HFF-Myc (cell line): ENCODE measurements at regions not wholly inside any gene's neighbourhood (a gene's known extent, or its start where the extent isn't known, plus 50 kb on each side); places are given as distances from the start of the nearest gene placed in this dataset.

Experiments used
- DNase-seq: peaks from one replicate; pipeline ENCODE4 v3.0.0-alpha.2; 2011; ENCODE audit warnings: low read depth; ENCODE audit errors: extremely low read depth
- H3K4me3 ChIP-seq: replicated peaks from 2 replicates; pipeline ENCODE4 v1.5.1; 2011; ENCODE audit warnings: low read depth, mild to moderate bottlenecking, control low read depth, low read length
- TF ChIP-seq, protein P1 (sequence below): IDR thresholded peaks from 2 replicates; pipeline ENCODE4 v1.5.1; 2012; ENCODE audit warnings: mild to moderate bottlenecking, low read depth, low read length, control low read depth; ENCODE audit errors: missing control alignments

DNA sequence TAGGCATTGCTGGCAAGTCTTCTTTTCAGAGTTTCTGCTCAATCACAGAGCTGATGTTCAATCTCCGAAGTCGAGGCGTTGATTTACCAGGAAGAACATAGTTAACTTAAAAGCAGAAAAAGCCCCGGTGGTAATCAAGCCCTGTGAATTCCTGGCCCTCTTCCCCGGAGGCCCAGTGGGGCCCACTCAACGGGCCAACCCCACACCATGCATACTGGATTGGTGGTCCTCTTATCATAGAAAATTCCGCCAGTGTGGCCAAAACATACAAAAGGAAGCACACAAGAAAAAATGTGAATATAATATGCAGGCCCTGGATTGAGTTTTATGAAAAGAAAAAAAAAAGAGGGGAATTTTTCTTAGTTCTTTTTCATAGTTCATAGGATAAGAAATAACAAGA, 873.0 kb upstream of the NR2F2 start:
- H3K4me3 ChIP-seq, result no peak overlapping the region
- TF ChIP-seq, protein P1, sequence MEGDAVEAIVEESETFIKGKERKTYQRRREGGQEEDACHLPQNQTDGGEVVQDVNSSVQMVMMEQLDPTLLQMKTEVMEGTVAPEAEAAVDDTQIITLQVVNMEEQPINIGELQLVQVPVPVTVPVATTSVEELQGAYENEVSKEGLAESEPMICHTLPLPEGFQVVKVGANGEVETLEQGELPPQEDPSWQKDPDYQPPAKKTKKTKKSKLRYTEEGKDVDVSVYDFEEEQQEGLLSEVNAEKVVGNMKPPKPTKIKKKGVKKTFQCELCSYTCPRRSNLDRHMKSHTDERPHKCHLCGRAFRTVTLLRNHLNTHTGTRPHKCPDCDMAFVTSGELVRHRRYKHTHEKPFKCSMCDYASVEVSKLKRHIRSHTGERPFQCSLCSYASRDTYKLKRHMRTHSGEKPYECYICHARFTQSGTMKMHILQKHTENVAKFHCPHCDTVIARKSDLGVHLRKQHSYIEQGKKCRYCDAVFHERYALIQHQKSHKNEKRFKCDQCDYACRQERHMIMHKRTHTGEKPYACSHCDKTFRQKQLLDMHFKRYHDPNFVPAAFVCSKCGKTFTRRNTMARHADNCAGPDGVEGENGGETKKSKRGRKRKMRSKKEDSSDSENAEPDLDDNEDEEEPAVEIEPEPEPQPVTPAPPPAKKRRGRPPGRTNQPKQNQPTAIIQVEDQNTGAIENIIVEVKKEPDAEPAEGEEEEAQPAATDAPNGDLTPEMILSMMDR, result no peak
- no peak for DNase-seq

DNA sequence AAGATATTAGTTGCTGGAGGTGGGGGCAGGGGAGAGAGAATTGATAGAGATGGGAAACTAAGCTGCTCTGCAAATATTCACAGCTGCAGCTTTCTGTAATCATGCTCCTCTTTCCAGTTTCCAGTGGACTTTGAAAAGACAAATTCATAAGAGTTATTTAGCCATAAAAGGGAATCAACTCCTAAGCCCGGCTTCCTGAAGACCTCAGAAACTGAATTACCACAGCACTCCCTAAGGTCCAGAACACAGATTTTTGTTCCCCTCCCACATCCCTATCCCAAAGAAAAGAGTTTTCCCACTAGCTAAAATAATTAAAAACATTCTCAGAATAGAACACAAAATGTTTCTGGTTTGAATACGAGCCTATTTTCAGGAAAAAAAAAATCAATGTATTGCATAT, 871.8 kb upstream of the NR2F2 start:
- H3K4me3 ChIP-seq, result no peak overlapping the region
- no peak for DNase-seq
- TF ChIP-seq, protein P1, result no peak

DNA sequence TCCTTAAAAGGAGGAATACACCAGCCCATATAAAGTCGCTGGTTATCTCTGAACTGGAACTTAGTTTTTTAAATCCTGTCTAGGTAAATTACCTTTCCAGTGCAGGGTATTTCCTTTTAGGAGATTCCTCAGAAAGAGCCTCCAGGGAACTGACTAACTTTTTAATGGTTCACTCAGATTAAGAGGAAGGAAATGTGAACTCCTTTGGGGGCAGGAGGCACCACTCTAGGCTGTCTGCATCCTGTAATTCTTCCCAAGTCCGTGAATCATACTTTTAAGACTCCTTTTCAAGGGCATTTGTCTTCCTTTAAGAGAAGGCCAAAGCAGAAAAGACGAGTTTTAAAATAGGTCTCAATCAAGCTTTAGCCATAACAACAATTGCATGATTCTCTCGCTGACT, 871.2 kb upstream of the NR2F2 start:
- H3K4me3 ChIP-seq, result no peak overlapping the region
- DNase-seq, result no peak
- TF ChIP-seq, protein P1, result no peak

DNA sequence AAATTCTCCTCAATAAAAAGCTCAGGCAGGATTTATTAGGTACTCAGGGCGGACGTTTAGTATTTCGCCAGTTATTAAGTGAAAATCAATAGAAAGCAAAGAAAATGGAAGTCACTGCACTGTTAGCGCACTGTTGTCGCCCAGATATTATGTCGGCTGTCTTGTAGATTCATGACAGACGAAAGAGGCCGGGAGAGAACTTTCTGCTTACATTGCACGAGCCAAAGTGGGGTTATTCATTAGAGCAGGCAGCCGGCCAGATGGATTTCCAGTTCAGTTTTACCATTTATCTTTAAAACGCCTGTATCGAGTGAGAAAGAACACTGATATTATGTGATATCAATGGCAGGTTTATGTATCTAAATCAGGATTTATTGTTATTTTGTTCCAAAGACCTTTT, 866.0 kb upstream of the NR2F2 start:
- no peak for DNase-seq
- H3K4me3 ChIP-seq, result no peak overlapping the region
- TF ChIP-seq, protein P1, result no peak

DNA sequence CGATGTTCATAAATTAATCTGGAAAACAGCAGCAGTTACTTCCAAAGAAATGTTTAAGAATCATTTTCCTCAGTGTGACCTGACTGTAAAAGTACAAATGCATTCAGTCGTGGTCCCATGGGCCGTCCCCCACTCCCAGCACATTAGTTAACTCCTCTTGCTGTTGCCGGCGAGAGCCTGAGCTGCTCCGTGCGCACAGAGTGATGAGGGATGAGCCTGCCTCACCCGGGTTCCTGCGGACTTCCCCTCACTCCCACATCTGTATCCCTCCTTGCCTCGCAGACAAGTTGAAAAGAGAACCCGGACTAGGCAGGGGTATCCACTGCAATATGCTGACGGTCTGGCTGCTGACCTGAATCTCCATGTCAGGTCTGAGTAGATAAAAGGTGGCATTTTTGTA, 861.7 kb upstream of the NR2F2 start:
- no peak overlapping the region for H3K4me3 ChIP-seq
- TF ChIP-seq, protein P1, result no peak
- DNase-seq, result no peak

DNA sequence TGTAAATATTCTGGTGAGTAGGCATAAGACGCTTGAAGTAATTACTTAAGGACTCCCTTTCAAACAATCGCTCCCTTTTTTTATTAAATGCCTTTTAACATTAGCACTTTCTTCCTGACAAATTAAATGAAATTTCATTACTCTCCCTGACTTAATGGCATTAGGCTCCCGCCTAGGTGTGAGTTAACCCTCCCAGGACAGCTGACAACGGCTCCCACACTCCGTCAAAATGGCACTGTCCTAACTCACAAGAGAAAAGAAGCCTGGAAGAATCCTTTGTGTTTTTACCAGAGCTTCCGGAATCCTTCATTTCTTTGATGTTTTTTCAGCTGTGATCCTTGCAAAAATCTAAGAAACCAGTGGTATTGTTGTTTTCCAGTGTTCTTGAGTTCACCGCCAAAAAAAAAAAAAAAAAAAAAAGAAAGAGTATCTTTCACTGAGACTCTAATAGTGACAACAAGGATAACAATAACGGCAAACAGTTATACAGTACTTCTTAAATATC, 861.0 kb upstream of the NR2F2 start:
- DNase-seq, result no peak
- TF ChIP-seq, protein P1, result no peak
- no peak overlapping the region for H3K4me3 ChIP-seq

DNA sequence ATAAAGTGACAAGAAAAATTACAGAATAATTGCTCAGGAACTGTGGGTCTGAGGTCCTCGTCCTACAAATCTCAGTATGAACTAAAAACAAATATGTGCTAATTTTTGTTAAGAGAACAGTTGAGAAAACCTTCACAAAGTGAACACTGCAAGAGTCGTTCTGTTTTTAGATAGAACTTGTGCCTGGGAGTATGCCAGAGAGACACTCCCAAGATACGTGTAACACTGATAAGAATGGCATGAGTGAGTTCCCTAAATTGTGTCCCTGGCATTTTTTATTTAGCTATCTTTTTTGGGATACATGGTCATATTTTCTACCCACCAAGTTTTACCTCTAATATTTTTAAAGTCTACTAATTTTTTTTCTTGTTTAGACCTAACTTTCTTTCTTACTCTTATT, 860.0 kb upstream of the NR2F2 start:
- TF ChIP-seq, protein P1, result no peak

More for the DNA sequence above, 860.0 kb upstream of the NR2F2 start:
- no peak for DNase-seq
- H3K4me3 ChIP-seq, result no peak overlapping the region
